A549 (cell line): ENCODE measurements at regions not wholly inside any gene's neighbourhood (a gene's known extent, or its start where the extent isn't known, plus 50 kb on each side); places are given as distances from the start of the nearest gene placed in this dataset.

Experiments
- ATAC-seq, 2 experiments: fragments of 200-7000 bp in 1 of 2; fragments of >200 bp in 1 of 2; cut with Nextera tagmentation in 1 of 2; cut with Tn5 transposase in 1 of 2; 3 replicates each; pipeline versions ENCODE4 v1.8.0 to v1.9.1; 2018 to 2020; ENCODE audit warnings: mild to moderate bottlenecking in 1 of 2, moderate library complexity in 1 of 2
- CTCF ChIA-PET: fragments of 300-600 bp; sonication (Branson Sonifier 250); formaldehyde crosslinking; extraction: SDS; loops from one replicate; lab custom pipeline; 2021; ENCODE audit warnings: antibody characterized with exemption, inconsistent platforms; lab: Yijun Ruan, JAX
- POLR2A ChIA-PET: fragments of 350-600 bp; formaldehyde crosslinking; extraction: SDS; loops from one replicate; lab custom pipeline; 2021; ENCODE audit warnings: antibody characterized with exemption, inconsistent platforms; lab: Yijun Ruan, JAX
- DNase-seq, 2 experiments: peaks; one replicate each; pipeline versions ENCODE4 v3.0.0 to v3.0.0-alpha.2; 2011 to 2016; ENCODE audit warnings: low read depth in 1 of 2, low spot score in 1 of 2
- FAIRE-seq: peaks from 2 replicates; lab custom pipeline; 2011; peaks lifted over from hg19 to GRCh38; lab: Jason Lieb, UNC
- H3K27ac ChIP-seq, 2 experiments: fragments of >200 bp; sonication (Bioruptor Twin); formaldehyde crosslinking; 3 replicates each; pipeline ENCODE4 v1.5.1; 2016 to 2017
- H3K4me1 ChIP-seq: fragments of >200 bp; sonication (Bioruptor Twin); formaldehyde crosslinking; 3 replicates; pipeline ENCODE4 v1.6.1; 2016
- H3K4me2 ChIP-seq: fragments of >200 bp; sonication (Bioruptor Twin); formaldehyde crosslinking; 3 replicates; pipeline ENCODE4 v1.6.1; 2016
- H3K4me3 ChIP-seq: fragments of >200 bp; sonication (Bioruptor Twin); formaldehyde crosslinking; 3 replicates; pipeline ENCODE4 v1.5.1; 2016
- H3K9me3 ChIP-seq: fragments of >200 bp; sonication (Bioruptor Twin); formaldehyde crosslinking; 3 replicates; pipeline ENCODE4 v1.6.1; 2016
- BCL3 ChIP-seq: fragments of >200 bp; sonication (Bioruptor Twin); formaldehyde crosslinking; IDR thresholded peaks from 3 replicates; pipeline ENCODE4 v1.6.1; 2016
- CBX8 ChIP-seq: fragments of 200-600 bp; sonication (generic); IDR thresholded peaks from 2 replicates; pipeline ENCODE4 v1.6.1; 2016
- FOSB ChIP-seq: fragments of 250-450 bp; sonication (Bioruptor Pico); IDR thresholded peaks from 2 replicates; pipeline ENCODE4 v1.5.0; 2020; ENCODE audit warnings: mild to moderate bottlenecking, moderate library complexity
- FOSL2 ChIP-seq, 2 experiments: fragments of 450-650 bp in 1 of 2; fragments of >200 bp in 1 of 2; sonication (Bioruptor Twin) in 1 of 2; formaldehyde crosslinking; IDR thresholded peaks; 2 replicates each; pipeline versions ENCODE4 v1.5.0 to v1.6.1; 2016 to 2020; ENCODE audit warnings: mild to moderate bottlenecking in 1 of 2, moderate library complexity in 1 of 2
- FOXS1 ChIP-seq: fragments of 250-450 bp; sonication (Bioruptor Pico); IDR thresholded peaks from 2 replicates; pipeline ENCODE4 v1.5.0; 2020; ENCODE audit warnings: mild to moderate bottlenecking, moderate library complexity
- GATA3 ChIP-seq: IDR thresholded peaks from 2 replicates; pipeline ENCODE4 v1.6.1; 2012; ENCODE audit warnings: borderline replicate concordance
- HEYL ChIP-seq: fragments of 250-450 bp; sonication (Bioruptor Pico); IDR thresholded peaks from 2 replicates; pipeline ENCODE4 v1.8.0; 2021; ENCODE audit warnings: mild to moderate bottlenecking, moderate library complexity
- JUNB ChIP-seq: fragments of >200 bp; sonication (Bioruptor Twin); formaldehyde crosslinking; IDR thresholded peaks from 2 replicates; pipeline ENCODE4 v1.6.1; 2016
- KDM5A ChIP-seq: fragments of 200-600 bp; sonication (generic); IDR thresholded peaks from 2 replicates; pipeline ENCODE4 v1.6.1; 2016; ENCODE audit warnings: antibody characterized with exemption, mild to moderate bottlenecking
- MAFK ChIP-seq: fragments of 450-650 bp; IDR thresholded peaks from 2 replicates; pipeline ENCODE4 v1.6.1; 2014; ENCODE audit not compliant: partially characterized antibody
- NFE2L2 ChIP-seq: fragments of 150-350 bp; conservative IDR thresholded peaks from 2 replicates; pipeline ENCODE4 v1.6.1; 2014; ENCODE audit warnings: low read length
- NR3C1 ChIP-seq: fragments of >200 bp; sonication (Bioruptor Twin); formaldehyde crosslinking; IDR thresholded peaks from 3 replicates; pipeline ENCODE4 v1.6.1; 2017
- PBX3 ChIP-seq: IDR thresholded peaks from 2 replicates; pipeline ENCODE4 v1.6.1; 2012
- POLR2AphosphoS2 ChIP-seq: conservative IDR thresholded peaks from 2 replicates; pipeline ENCODE4 v1.6.1; 2012; ENCODE audit warnings: low read length, improper control_type of control experiment, inconsistent platforms
- RAD21 ChIP-seq, 2 experiments: fragments of >200 bp in 1 of 2; sonication (Bioruptor Twin) in 1 of 2; formaldehyde crosslinking in 1 of 2; IDR thresholded peaks in 1 of 2; conservative IDR thresholded peaks in 1 of 2; 2 replicates in 1 of 2; 3 replicates in 1 of 2; pipeline ENCODE4 v1.6.1; 2012 to 2018; ENCODE audit warnings: inconsistent platforms in 1 of 2
- RFX5 ChIP-seq: fragments of 450-650 bp; IDR thresholded peaks from 2 replicates; pipeline ENCODE4 v1.7.1; 2014; ENCODE audit warnings: antibody characterized with exemption, mild to moderate bottlenecking, moderate library complexity
- SMC3 ChIP-seq: fragments of >200 bp; sonication (Bioruptor Twin); formaldehyde crosslinking; IDR thresholded peaks from 3 replicates; pipeline ENCODE4 v1.6.1; 2018; ENCODE audit warnings: inconsistent platforms
- SREBF2 ChIP-seq: fragments of 450-650 bp; IDR thresholded peaks from 2 replicates; pipeline ENCODE4 v1.6.1; 2014; ENCODE audit warnings: mild to moderate bottlenecking, moderate library complexity
- USF2 ChIP-seq: fragments of 450-650 bp; IDR thresholded peaks from 2 replicates; pipeline ENCODE4 v1.6.1; 2014; ENCODE audit warnings: antibody characterized with exemption
- WGBS: methylation state at CpG from one replicate; pipeline ENCODE4 v1.1.6; 2017; ENCODE audit errors: missing lambda C conversion rate; 5-methylcytosine and 5-hydroxymethylcytosine counted together
- TF ChIP-seq, protein P1 (sequence below): fragments of >200 bp; sonication (Bioruptor Twin); formaldehyde crosslinking; IDR thresholded peaks from 2 replicates; pipeline ENCODE4 v1.6.1; 2016
- TF ChIP-seq, protein P2 (sequence below): IDR thresholded peaks from 2 replicates; pipeline ENCODE4 v1.6.1; 2012
- TF ChIP-seq, protein P3 (sequence below): fragments of 250-450 bp; sonication (Bioruptor Pico); IDR thresholded peaks from 2 replicates; pipeline ENCODE4 v1.5.0; 2021; ENCODE audit warnings: mild to moderate bottlenecking, moderate library complexity, borderline replicate concordance

DNA sequence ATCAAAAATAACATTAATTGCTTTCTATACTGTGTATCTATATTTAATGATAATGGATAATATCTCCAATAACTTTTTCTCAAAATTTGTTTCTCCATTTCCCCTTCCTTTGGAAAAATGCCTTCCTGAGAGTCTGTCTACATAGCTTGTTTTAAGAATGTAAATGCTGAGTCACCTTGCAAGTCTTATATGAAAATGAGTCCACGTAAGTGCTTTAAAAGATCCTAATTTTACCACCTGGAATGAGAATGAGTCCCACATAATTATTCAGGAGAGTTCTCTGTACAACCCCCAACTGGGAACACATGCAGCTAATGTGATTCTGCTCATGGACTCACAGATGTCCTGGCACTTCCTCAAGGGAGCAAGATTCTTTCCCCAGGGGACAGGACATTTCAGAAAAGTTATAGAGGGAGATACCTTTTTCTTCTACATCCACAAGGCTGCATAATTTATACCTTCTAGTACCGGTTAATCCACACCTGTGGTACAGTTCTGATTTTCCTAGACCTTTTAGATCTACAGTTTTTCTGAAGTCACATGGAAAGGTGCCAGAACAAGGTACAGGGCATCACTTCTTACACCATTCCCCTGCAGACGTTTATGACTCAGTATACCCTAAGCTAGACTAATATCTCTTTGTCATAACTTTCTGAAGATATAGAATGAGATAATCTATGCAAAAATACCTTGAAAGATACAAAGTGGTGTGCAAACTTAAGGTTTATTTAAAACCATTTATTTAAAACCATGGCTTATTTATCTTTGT is 314.1 kb downstream of the CETN3 start:
- Histone ChIP-seq H3K4me2 (no peak overlapping the region), H3K4me3 (no peak overlapping the region), H3K4me1 (peaks cover 10% of the 10 kb centered on the region; the same call in 1 of the 3 replicates), H3K27ac (no peak overlapping the region), H3K9me3 (no peaks in the 10 kb centered on the region)
- FAIRE-seq (no peak), DNase-seq (no peak), ATAC-seq (no peak)
- ChIA-PET CTCF (no interaction called here), POLR2A (no interaction called here)
- TF ChIP-seq NR3C1 = no peak
- TF ChIP-seq NFE2L2 = peak; percentile 67
- TF ChIP-seq USF2 = no peak
- no peak for TF ChIP-seq FOSB (CRISPR knock-in tag)
- peak; percentile 48 for TF ChIP-seq MAFK
- WGBS = 27% methylated on average over 3 of the region's 3 CpGs

DNA sequence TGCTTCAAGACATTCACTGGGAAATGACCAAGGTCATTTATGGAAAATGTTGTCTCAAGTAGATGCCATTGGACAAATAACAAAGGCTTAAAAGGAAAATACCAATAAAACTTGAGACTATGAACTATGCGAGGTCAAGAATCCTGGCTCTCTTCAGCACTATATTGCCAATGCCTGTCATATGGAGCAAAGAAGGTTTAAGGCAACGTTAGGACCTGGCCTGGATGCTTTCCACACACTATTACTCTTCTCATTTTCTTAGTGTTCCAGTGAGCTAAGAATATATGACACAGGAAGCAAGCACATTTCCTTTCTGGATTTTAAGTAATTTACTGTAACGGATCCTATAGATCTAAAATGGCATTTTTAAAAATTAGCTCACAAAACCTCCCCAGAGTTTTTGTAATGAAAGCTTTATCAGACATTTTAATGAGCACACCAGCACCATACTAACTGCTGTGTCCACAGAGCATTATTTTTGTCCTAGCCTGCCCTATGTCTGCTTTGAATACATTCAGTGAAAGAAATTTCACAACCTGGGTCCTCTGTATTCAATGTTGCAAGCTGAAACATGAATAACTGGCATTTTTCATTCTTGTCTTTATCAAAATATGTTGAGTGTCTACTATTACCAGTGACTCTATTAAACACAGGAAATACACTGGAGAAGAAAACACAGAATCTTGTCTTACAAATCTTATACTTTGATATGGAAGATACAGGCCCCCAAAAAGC is 315.6 kb downstream of the CETN3 start:
- no peak overlapping the region for H3K4me2 ChIP-seq
- POLR2A ChIA-PET = no interaction called here
- WGBS = 1% methylated on average over 3 of the region's 3 CpGs
- no peak overlapping the region for H3K27ac ChIP-seq
- H3K9me3 ChIP-seq = no peaks in the 10 kb centered on the region
- no peak for TF ChIP-seq HEYL (CRISPR knock-in tag)
- no peak for TF ChIP-seq PBX3
- TF ChIP-seq MAFK = no peak
- no peak for TF ChIP-seq JUNB
- TF ChIP-seq, protein P1, sequence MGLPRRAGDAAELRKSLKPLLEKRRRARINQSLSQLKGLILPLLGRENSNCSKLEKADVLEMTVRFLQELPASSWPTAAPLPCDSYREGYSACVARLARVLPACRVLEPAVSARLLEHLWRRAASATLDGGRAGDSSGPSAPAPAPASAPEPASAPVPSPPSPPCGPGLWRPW = no peak
- TF ChIP-seq, all 56 proteins: peak for 0
- Histone ChIP-seq H3K4me3 (no peak overlapping the region), H3K4me1 (peaks cover 10% of the 10 kb centered on the region; the same call in 1 of the 3 replicates)
- FAIRE-seq = no peak
- ATAC-seq = no peak
- no peak for DNase-seq
- CTCF ChIA-PET = no interaction called here

DNA sequence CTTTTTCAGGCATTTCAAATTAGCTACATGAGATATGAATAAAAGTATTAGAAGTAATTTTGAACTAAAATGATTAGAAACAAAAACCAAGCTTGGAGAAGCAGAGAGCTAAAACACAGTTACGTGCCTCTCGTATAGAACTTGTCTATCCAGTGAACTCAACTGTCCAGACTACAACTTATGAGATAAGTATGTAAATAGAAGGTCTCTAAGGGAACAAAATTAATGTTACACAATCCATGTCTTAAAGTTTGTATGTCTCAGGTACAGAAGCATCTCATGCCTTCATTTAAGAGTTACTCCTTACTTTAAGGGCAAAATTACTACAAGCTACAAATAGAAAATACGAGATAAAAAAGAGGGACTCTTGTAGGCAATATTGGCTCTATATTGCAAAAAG is 316.8 kb downstream of the CETN3 start:
- Histone ChIP-seq H3K4me3 (no peak overlapping the region), H3K27ac (no peak overlapping the region), H3K4me1 (peaks cover 10% of the 10 kb centered on the region; the same call in 1 of the 3 replicates), H3K4me2 (no peak overlapping the region), H3K9me3 (no peaks in the 10 kb centered on the region)
- FAIRE-seq (no peak), DNase-seq (no peak), ATAC-seq (no peak)
- WGBS = 12% methylated on average over 3 of the region's 3 CpGs
- POLR2A ChIA-PET = no interaction called here
- CTCF ChIA-PET = no interaction called here
- TF ChIP-seq BCL3 (no peak), FOSL2 (IDR thresholded peaks at IDR 0.05) (no peak), FOSL2 (CRISPR knock-in tag; IDR thresholded peaks at IDR 0.05) (no peak), RFX5 (no peak), JUNB (no peak), KDM5A (no peak), GATA3 (no peak), SREBF2 (no peak), FOXS1 (no peak), FOSB (CRISPR knock-in tag) (no peak), CBX8 (no peak), RAD21 (conservative IDR thresholded peaks at IDR 0.05 in 1 of 2, IDR thresholded peaks at IDR 0.05 in 1 of 2) (no peak), SMC3 (no peak), POLR2AphosphoS2 (no peak)
- TF ChIP-seq, protein P2, sequence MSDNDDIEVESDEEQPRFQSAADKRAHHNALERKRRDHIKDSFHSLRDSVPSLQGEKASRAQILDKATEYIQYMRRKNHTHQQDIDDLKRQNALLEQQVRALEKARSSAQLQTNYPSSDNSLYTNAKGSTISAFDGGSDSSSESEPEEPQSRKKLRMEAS = no peak
- TF ChIP-seq, protein P3, sequence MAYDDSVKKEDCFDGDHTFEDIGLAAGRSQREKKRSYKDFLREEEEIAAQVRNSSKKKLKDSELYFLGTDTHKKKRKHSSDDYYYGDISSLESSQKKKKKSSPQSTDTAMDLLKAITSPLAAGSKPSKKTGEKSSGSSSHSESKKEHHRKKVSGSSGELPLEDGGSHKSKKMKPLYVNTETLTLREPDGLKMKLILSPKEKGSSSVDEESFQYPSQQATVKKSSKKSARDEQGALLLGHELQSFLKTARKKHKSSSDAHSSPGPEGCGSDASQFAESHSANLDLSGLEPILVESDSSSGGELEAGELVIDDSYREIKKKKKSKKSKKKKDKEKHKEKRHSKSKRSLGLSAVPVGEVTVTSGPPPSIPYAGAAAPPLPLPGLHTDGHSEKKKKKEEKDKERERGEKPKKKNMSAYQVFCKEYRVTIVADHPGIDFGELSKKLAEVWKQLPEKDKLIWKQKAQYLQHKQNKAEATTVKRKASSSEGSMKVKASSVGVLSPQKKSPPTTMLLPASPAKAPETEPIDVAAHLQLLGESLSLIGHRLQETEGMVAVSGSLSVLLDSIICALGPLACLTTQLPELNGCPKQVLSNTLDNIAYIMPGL (CRISPR knock-in tag) = no peak
